Left renal pelvis (tissue), 4 donors: ENCODE measurements at regions not wholly inside any gene's neighbourhood (a gene's known extent, or its start where the extent isn't known, plus 50 kb on each side); places are given as distances from the start of the nearest gene placed in this dataset.

Experiments used
- DNase-seq, 4 donors: peaks; one replicate each; pipeline ENCODE4 v3.0.0-alpha.2; 2013; ENCODE audit warnings: low read depth in 4 of 4, low spot score in 3 of 4

GRCh38 chr13:47094734-47095434 lies 198.0 kb upstream of the HTR2A start:
- DNase-seq: no peak

GRCh38 chr13:47092202-47092601 lies 195.3 kb upstream of the HTR2A start:
- DNase-seq: no peak

- no peak for DNase-seq
Observed at GRCh38 chr13:47087841-47088240, 191.0 kb upstream of the HTR2A start.

- DNase-seq: no peak
Observed at GRCh38 chr13:47087241-47087640, 190.4 kb upstream of the HTR2A start.

GRCh38 chr13:47085346-47085745 lies 188.5 kb upstream of the HTR2A start:
- DNase-seq: no peak

GRCh38 chr13:47081850-47082249 lies 185.0 kb upstream of the HTR2A start:
- DNase-seq: no peak

- DNase-seq: no peak
Observed at GRCh38 chr13:47081246-47081645, 184.4 kb upstream of the HTR2A start.

- DNase-seq: no peak
Observed at GRCh38 chr13:47080621-47081020, 183.8 kb upstream of the HTR2A start.

GRCh38 chr13:47076500-47076899 lies 179.6 kb upstream of the HTR2A start:
- no peak for DNase-seq

- no peak for DNase-seq
Observed at GRCh38 chr13:47069133-47069532, 172.3 kb upstream of the HTR2A start.

- DNase-seq: no peak
Observed at GRCh38 chr13:47067306-47067705, 170.5 kb upstream of the HTR2A start.

GRCh38 chr13:47066226-47066625 lies 169.4 kb upstream of the HTR2A start:
- DNase-seq: no peak

GRCh38 chr13:47064381-47064780 lies 167.5 kb upstream of the HTR2A start:
- DNase-seq: no peak

GRCh38 chr13:47049276-47049989 lies 152.6 kb upstream of the HTR2A start:
- no peak for DNase-seq

GRCh38 chr13:47046706-47047105 lies 149.9 kb upstream of the HTR2A start:
- no peak for DNase-seq

- DNase-seq: no peak
Observed at GRCh38 chr13:47044842-47045241, 148.0 kb upstream of the HTR2A start.

- no peak for DNase-seq
Observed at GRCh38 chr13:47039106-47039505, 142.3 kb upstream of the HTR2A start.

- DNase-seq: no peak
Observed at GRCh38 chr13:47038188-47038587, 141.3 kb upstream of the HTR2A start.

GRCh38 chr13:47036294-47037008 lies 139.6 kb upstream of the HTR2A start:
- DNase-seq: no peak

- no peak for DNase-seq
Observed at GRCh38 chr13:47033216-47033615, 136.4 kb upstream of the HTR2A start.

GRCh38 chr13:47027780-47028437 lies 131.1 kb upstream of the HTR2A start:
- DNase-seq: no peak
